Large intestine (tissue), 3 donors: ENCODE measurements at regions not wholly inside any gene's neighbourhood (a gene's known extent, or its start where the extent isn't known, plus 50 kb on each side); places are given as distances from the start of the nearest gene placed in this dataset.
"Not testable (repeated sequence)": the region's sequence is repeated elsewhere in the genome, so short reads cannot be mapped to it uniquely, and the experiment has no call there.

ENCODE experiments used
- DNase-seq, 2 donors: peaks; one replicate each; pipeline versions ENCODE4 v3.0.0 to v3.0.0-alpha.2; 2013
- H3K27ac ChIP-seq: one replicate; pipeline ENCODE4 v1.5.1; 2013; ENCODE audit warnings: low read length
- H3K27me3 ChIP-seq: 2 replicates; pipeline ENCODE4 v1.6.1; 2013; ENCODE audit warnings: low read length; ENCODE audit not compliant: control insufficient read depth, insufficient read depth
- H3K36me3 ChIP-seq: 2 replicates; pipeline ENCODE4 v1.6.1; 2013; ENCODE audit warnings: low read length; ENCODE audit not compliant: control insufficient read depth, insufficient read depth
- H3K4me1 ChIP-seq: one replicate; pipeline ENCODE4 v1.6.1; 2013; ENCODE audit warnings: low read length; ENCODE audit not compliant: control insufficient read depth, insufficient read depth
- H3K4me3 ChIP-seq: one replicate; pipeline ENCODE4 v1.5.1; 2013; ENCODE audit warnings: low read length
- H3K9me3 ChIP-seq: one replicate; pipeline ENCODE4 v1.6.1; 2013; ENCODE audit warnings: mild to moderate bottlenecking, low read depth, low read length, moderate library complexity; ENCODE audit not compliant: control insufficient read depth
- WGBS: methylation state at CpG from one replicate; pipeline ENCODE4 v1.1.5; 2013; ENCODE audit warnings: low lambda C conversion rate; ENCODE audit not compliant: insufficient coverage; 5-methylcytosine and 5-hydroxymethylcytosine counted together

GRCh38 chr1:224061436-224061835 lies 52.5 kb upstream of the FBXO28 start:
- H3K9me3 ChIP-seq: no peaks in the 10 kb centered on the region
- no peaks in the 10 kb centered on the region for H3K36me3 ChIP-seq
- no peak overlapping the region for H3K4me3 ChIP-seq
- no peak for DNase-seq
- no CpG with 5 or more reads among the region's 2 CpGs for WGBS
- peaks cover 21% of the 10 kb centered on the region for H3K4me1 ChIP-seq
- no peak overlapping the region for H3K27ac ChIP-seq
- H3K27me3 ChIP-seq: no peaks in the 10 kb centered on the region

DNA sequence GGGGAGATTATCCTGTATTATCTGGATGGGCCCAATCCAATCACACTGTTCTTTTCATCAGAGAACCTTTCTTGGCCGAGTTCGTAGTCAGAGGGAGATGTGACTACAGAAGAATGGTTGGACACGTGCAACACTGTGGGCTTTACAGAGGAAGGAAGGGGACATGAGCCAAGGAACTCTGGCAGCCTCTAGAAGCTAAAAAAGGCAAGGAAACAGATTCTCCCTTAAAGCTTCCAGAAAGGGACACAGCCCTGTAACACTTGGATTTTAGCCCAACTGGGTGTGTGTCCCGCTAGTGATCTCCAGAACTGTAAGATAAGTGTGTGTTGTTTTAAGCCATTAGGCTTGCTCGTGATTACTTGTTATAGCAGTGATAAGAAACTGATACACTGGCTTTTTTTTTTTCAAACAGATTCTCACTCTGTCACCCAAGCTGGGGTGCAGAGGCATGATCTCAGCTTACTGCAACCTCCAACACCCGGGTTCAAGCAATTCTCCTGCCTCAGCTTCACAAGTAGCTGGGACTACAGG lies 53.9 kb upstream of the FBXO28 start:
- Histone ChIP-seq H3K27me3 (no peaks in the 10 kb centered on the region), H3K4me1 (peaks cover 15% of the 10 kb centered on the region)
- no CpG with 5 or more reads among the region's 6 CpGs for WGBS

DNA sequence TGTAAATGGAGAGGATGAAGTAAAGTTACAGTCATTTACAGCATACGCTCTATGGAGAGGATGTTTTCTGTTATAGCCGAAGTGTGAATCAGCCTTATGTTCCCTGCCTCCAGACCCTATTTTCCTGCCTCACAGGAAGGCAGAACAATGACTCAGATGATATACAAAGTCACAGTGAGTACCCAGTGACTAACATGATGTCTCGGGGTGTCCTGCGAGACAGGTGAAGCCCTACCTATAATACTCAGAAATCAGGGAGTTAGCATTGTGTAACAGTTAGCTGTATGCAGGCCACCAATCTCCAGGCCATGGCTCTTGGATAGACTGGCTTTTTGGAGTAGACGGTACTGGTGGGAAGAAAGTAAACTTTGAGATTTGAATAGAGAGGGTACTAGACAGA lies 55.6 kb upstream of the FBXO28 start:
- Histone ChIP-seq H3K9me3 (no peaks in the 10 kb centered on the region), H3K27me3 (no peaks in the 10 kb centered on the region), H3K27ac (no peak overlapping the region), H3K4me1 (peaks cover 2% of the 10 kb centered on the region), H3K4me3 (no peak overlapping the region), H3K36me3 (no peaks in the 10 kb centered on the region)
- WGBS: no CpG with 5 or more reads among the region's 5 CpGs
- DNase-seq: no peak

More for the DNA sequence above, 53.9 kb upstream of the FBXO28 start:
- H3K36me3 ChIP-seq: no peaks in the 10 kb centered on the region
- H3K9me3 ChIP-seq: no peaks in the 10 kb centered on the region
- H3K4me3 ChIP-seq: no peak overlapping the region
- no peak for DNase-seq
- H3K27ac ChIP-seq: no peak overlapping the region

DNA sequence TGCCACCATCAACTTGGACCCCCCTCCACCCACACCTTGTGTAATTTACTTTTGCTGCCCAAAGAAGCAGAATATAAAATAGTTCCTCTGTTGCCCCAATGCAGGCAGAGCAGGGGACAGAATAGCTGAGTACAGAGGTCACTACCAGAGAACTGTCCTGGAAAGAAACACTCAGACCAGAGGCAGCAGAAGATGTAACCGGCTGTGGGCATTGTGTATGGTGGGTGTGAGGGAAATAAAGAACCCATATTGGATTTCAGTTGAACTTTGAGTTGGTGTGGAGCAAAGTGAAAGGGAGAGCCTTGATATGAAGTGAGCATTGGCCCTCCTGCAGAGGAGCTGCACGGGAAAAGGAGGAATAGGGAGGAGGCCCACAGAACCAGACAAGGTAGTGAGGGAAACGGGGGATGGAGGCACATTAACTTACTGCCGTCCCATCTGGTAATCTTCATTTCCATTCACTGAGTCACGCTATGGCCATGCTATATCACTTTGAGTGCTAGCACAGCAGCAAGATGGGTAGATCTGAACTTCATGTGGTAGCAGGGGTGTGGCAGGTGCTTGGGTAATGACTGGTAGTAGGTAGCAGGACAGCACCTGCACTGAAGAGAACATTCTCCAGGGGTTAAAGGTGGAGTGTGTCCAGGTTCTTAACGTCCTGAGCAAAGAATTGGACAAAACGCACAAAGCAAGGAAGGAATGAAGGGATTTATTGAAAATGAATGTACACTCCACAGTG lies 56.3 kb upstream of the FBXO28 start:
- H3K27me3 ChIP-seq: no peaks in the 10 kb centered on the region
- 40% methylated on average over 1 of the region's 7 CpGs for WGBS

DNA sequence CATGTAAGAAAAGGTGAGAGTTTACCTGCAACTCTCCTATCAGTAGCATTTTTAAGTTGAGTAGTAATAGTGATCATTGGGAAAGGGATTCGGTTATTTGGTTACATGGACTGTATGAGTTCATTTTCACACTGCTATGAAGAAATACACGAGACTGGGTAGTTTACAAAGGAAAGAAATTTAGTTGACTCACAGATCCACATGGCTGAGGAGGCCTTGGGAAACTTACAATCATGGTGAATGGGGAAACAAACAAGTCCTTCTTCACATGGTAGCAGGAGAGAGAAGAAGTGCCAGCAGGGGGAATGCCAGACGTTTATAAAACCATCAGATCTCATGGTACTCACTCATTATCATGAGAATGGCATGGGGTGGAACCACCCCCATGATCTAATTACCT lies 59.3 kb upstream of the FBXO28 start:
- no peaks in the 10 kb centered on the region for H3K9me3 ChIP-seq
- H3K27ac ChIP-seq: no peak overlapping the region
- no peak for DNase-seq
- H3K36me3 ChIP-seq: no peaks in the 10 kb centered on the region
- no peaks in the 10 kb centered on the region for H3K4me1 ChIP-seq
- WGBS: no CpG with 5 or more reads among the region's 3 CpGs
- no peak overlapping the region for H3K4me3 ChIP-seq
- H3K27me3 ChIP-seq: no peaks in the 10 kb centered on the region

More for the DNA sequence above, 56.3 kb upstream of the FBXO28 start:
- Histone ChIP-seq H3K4me1 (no peaks in the 10 kb centered on the region), H3K9me3 (no peaks in the 10 kb centered on the region), H3K36me3 (no peaks in the 10 kb centered on the region), H3K27ac (no peak overlapping the region), H3K4me3 (no peak overlapping the region)
- DNase-seq: peak in 1 of 2 donors; percentile 17

DNA sequence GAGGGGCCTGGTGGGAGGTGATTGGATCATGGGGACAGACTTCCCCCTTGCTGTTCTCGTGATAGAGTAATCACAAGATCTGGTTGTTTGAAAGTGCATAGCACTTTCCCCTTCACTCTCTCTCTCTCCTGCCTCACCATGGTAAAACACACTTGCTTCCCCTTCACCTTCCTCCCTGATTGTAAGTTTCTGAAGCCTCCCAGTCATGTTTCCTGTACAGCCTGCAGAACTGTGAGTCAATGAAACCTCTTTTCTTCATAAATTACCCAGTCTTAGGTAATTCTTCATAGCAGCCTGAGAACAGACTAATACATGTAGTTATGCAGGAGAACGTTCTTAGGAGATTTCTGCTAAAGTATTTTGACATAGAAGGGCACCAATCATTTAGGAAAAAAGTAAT lies 59.9 kb upstream of the FBXO28 start:
- H3K36me3 ChIP-seq: no peaks in the 10 kb centered on the region
- H3K27me3 ChIP-seq: no peaks in the 10 kb centered on the region
- WGBS: no CpG with 5 or more reads among the region's 2 CpGs
- no peak for DNase-seq
- no peaks in the 10 kb centered on the region for H3K4me1 ChIP-seq
- H3K4me3 ChIP-seq: no peak overlapping the region
- no peaks in the 10 kb centered on the region for H3K9me3 ChIP-seq
- no peak overlapping the region for H3K27ac ChIP-seq

DNA sequence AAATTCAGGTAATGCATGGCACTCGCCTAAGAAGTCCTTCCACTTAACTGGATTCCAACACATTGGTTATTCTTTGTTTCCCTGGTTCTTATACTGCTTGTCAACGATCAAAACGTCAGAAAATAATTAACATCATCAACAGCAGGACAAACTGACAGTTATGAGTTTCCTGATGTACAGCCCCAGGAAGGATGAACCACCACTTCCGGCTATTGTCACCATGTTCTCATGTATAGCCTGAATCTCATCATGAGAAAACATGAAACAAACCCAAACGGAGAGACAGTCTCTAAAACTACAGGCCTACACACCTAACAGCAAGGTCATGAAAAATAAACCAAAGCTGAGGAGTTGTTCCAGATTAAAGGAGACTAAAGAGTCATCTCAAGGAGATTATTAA lies 60.5 kb upstream of the FBXO28 start:
- no peaks in the 10 kb centered on the region for H3K4me1 ChIP-seq
- no peaks in the 10 kb centered on the region for H3K36me3 ChIP-seq
- no peak for DNase-seq
- no peaks in the 10 kb centered on the region for H3K27me3 ChIP-seq
- no peaks in the 10 kb centered on the region for H3K9me3 ChIP-seq
- no peak overlapping the region for H3K27ac ChIP-seq
- no CpG with 5 or more reads among the region's 5 CpGs for WGBS
- H3K4me3 ChIP-seq: no peak overlapping the region

DNA sequence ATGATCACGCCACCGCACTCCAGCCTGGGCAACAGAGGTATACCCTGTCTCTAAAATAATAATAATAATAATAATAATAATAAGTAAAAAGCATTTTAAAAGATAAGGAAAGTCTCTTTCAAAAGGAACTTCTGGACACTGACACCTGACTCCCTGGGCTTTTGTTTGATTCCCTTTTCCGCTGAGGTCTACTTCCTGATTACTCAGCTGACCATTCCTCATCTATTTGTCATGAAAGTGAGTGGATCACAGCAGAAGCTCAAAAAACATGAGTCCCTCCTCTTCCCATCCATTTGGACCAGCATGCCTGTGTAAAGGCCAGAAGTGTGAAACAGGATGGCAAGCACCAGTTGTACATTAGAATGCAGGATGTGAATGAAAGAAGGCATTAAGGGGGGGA lies 61.1 kb upstream of the FBXO28 start:
- Histone ChIP-seq H3K4me1 (no peaks in the 10 kb centered on the region), H3K4me3 (no peak overlapping the region), H3K9me3 (no peaks in the 10 kb centered on the region), H3K27me3 (no peaks in the 10 kb centered on the region), H3K36me3 (no peaks in the 10 kb centered on the region), H3K27ac (no peak overlapping the region)
- no peak for DNase-seq
- 100% methylated on average over 1 of the region's 3 CpGs for WGBS

GRCh38 chr1:224051782-224052181 lies 62.1 kb upstream of the FBXO28 start:
- H3K9me3 ChIP-seq, H3K36me3 ChIP-seq, H3K27ac ChIP-seq, H3K4me1 ChIP-seq, DNase-seq, H3K27me3 ChIP-seq, H3K4me3 ChIP-seq: not testable (repeated sequence)
- WGBS: 56% methylated on average over 3 of the region's 5 CpGs

GRCh38 chr1:224051086-224051406 lies 62.9 kb upstream of the FBXO28 start:
- DNase-seq: no peak
- H3K27ac ChIP-seq: no peak overlapping the region
- H3K4me3 ChIP-seq: no peak overlapping the region
- no peaks in the 10 kb centered on the region for H3K27me3 ChIP-seq
- H3K9me3 ChIP-seq: no peaks in the 10 kb centered on the region
- H3K36me3 ChIP-seq: no peaks in the 10 kb centered on the region
- no peaks in the 10 kb centered on the region for H3K4me1 ChIP-seq

DNA sequence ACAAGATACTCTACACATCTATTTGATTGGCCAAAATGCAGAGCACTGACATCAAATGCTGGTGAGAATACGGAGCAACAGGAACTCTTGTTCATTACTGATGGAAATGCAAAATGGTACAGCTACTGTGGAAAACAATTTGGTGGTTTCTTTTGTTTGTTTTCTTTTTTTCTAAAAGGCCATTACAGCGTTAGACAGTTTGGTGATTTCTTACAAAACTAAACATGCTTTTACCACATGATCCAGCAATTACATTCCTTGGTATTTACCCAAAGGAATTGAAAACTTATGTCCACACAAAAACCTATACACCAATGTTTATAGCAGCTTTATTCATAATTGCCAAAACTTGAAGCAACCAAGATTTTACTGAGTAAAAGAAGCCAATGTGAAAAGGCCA lies 66.4 kb upstream of the FBXO28 start:
- WGBS: 25% methylated on average over 1 of the region's 2 CpGs
- no peak for DNase-seq
- Histone ChIP-seq H3K4me1 (no peaks in the 10 kb centered on the region), H3K9me3 (no peaks in the 10 kb centered on the region), H3K4me3 (no peak overlapping the region), H3K36me3 (no peaks in the 10 kb centered on the region), H3K27ac (no peak overlapping the region), H3K27me3 (no peaks in the 10 kb centered on the region)
